CD4-positive, alpha-beta T cell treated with Interleukin-12 subunit alpha and Interleukin-12 subunit beta, for 1 hour (primary cell): ENCODE measurements at regions not wholly inside any gene's neighbourhood (a gene's known extent, or its start where the extent isn't known, plus 50 kb on each side); places are given as distances from the start of the nearest gene placed in this dataset.

Source experiments
- DNase-seq: peaks from one replicate; pipeline ENCODE4 v3.0.0-alpha.2; 2020

DNA sequence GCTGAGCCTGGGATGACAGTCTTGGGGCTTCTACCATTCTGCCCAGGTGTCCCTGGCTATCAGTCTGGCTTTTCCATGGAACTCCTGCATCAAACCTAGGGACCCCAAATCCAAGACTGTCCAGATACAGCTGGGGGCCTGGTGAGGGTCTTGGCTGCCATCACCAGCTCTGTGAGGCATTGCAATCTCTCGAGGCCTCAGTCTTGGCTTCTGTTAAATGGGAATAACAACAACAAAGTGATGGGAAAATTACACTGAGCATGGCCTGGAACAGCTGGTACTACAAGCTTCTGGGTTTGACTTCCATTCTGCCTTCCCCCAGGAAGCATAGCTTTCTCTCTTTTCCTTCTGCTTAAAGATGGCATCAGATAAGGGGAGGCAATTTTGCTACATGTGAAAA is 50.0 kb upstream of the LCTL start:
- no peak for DNase-seq

DNA sequence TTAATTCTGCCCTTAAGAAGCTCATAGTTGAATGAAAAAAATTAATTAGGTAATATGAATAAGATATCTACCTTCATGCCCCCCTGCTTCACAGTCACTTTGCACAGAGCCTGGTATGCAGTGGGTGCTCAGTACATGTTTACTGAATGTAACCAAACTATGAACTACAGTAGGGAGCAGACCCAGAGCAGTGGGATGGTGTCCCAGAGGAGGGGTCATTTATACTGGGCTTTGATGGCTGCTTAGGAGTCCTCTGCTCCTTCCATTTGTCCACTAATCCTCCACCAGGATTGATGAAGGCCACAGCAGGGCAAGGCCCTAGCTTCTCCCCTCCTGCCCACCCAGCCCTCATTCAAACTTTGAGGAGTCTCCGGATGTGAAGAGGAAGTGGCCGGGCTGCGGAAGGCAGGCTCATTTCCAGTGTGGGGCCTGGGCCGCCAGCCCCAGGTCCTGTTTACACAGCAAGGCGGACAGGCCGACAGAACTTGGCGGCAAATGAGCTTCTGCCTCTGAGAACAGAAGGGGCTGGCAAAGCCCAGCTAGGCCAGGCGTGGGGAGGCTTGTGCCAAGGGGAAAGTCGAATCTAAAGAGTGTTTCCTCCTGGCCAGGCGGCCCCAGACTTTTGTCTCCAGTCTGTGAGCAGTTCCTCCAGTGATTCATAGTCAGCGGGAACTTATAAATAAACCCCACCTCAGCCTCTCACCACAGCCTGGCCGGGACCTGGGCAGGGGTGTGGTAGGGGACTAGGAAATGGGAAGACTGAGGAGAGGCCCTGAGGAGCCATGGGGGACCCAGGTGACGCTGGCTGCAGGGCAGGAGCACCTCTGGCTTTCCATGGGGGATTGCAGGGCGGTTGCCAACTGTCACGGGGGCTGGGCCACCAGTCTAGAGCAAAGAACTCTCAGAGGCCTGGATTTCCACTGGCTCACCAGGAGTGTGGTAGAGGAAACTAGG is 51.6 kb upstream of the LCTL start:
- no peak for DNase-seq

- peak; percentile 14 for DNase-seq
These were observed 53.5 kb upstream of the LCTL start for GRCh38 chr15:66619152-66619903.

GRCh38 chr15:66620341-66620740 is 54.5 kb upstream of the LCTL start:
- no peak for DNase-seq

DNA sequence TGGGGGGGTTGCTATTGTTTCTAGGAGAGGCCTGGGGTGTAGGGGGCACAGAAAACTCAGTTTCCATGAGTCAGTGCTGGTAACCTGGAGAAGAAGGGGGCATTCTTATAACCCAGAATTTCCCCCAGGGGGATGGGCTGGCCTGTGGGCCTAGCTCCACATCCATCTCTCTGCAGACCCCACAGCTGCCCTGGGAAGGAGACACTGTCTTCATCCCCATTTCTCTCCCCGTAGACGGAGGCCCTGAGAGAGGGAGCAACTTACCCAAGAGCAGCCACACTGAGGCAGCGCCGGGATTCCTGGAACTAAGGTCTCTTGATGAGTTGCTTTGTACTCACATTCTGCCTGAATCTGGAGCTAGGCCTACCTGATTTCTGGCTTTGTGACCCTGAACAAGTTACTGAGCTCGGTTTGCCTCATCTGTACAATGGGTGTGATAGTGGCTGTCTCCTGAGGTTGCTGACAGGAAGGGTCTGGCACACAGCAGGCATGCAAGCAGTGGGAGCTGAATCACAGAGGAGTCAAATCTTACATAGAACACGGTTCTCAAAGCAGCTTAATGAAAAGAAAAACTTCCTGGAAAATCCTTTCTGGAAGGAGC is 55.0 kb upstream of the LCTL start:
- DNase-seq, result no peak

DNA sequence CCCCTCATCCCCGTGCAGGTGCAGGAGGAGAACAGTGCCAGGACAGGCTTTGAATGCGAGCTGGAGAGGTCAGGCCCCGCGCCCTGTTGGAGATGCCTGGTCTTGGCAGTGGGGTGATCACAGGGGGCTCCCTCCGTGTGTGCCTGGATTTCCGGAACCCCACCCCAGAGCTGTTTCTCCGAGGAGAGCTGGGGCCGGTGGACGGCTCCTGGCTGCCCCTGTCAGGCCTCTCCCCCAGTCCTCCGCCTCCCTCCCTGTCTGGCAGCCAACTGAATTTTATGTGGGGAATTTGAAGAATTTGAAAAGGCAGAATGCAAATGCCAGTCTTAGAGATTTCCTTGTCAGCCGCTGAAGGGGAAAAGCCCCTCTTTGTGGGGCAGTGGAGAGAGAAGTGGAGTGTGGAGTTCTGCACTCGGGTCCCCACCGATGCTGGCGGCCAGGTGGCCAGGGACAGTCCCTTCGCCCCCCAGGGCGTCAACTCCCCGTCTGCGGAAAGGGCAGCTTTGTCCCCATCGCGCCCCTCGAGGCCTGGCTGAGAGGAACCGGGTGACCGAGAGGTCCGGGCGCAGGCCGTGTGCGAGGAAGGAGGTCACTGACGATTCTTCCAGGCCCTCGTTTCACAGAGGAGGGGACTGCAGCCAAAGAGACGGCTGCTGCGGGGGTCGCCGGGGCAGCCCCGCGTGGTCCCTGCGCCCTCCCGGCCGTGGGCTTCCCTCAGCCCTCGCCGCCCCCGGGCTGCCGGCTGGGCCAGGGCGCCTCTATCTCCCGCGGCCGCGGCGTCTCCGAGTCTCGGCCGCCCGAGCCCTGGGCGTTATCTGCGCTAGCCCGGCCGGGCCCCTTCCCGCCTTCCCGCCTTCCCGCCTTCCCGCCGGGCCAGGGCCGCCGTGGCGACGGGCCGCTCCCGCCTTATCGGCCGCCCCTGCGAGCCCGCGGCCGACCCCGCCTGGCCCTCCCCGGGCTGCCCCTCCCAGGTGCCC is 56.0 kb upstream of the LCTL start:
- no peak for DNase-seq

GRCh38 chr15:66622591-66623022 is 56.8 kb upstream of the LCTL start:
- DNase-seq, result no peak

GRCh38 chr15:66623801-66624453 is 58.1 kb upstream of the LCTL start:
- no peak for DNase-seq

- no peak for DNase-seq
These were observed 59.7 kb upstream of the LCTL start for GRCh38 chr15:66625531-66625930.

GRCh38 chr15:66625974-66626373 is 60.2 kb upstream of the LCTL start:
- no peak for DNase-seq

DNA sequence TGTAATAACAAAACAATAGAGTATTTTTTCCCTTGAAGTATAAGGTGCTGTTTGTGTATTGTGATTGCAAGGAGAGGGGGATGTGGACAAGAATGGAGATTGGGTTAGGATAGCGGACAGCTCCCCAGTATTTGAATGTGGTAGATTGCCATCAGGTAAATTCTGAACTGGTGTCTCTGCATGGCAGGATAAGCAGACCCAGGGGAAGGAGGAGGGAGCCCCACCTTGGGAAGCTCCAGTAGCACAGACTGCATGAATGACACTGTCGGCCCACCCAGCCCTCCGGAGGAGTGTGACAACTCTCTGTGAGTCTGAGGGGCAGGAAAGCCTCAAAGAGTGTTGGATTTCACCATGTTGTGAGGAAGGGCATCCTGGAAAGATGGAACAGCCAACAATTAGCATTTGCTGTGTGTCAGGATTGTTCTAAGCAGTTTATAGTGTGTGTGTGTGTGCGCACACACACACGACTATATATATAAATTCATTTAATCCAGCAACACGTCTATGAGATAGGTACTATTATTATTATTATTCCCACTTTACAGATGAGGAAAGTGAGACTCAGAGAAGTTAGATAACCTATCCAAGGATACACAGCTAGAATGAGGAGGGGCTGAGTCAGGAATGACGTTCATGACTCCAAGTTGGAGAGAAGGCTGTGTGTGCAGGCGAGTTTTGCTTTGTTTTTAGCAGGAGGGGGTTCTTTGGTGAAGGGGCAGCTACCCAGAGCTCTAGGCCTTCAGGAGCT is 63.4 kb upstream of the LCTL start:
- no peak for DNase-seq

DNA sequence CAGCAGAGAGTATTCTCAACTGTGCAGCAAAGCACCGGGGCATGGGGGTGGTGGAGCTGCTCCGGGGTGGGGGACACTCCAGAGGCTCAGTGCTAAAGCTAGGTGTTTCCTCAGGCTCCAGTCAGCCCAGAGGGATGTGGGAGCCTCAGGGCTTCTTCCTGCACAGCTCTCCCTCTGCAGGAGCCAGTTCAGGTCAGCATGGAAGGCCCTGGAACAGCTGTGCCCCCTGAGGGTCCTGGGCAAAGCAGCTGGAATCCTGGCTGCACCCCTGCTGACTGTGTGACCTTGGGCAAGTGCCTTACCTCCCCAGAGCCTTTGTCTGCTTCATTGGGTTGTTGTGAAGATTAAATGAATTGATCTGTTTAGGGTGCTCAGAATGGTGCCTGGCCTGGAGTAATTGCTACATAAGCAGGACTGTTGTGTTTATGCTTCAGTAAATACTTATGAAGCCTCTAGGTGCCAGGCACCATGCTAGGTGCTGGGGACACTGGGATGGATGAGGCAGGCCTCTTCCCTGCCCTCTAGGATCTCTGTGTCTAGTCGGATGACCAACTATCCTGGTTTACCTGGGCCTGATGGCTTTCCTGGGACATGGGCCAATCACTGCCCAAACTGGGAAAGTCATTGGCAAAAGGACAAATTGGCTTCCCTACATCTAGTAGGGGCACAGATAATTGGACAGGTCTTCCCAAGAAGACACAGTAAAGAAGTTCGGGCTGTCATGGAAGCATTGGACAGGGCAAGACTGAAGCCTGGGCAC is 64.2 kb upstream of the LCTL start:
- no peak for DNase-seq

- DNase-seq, result no peak
These were observed 65.1 kb upstream of the LCTL start for GRCh38 chr15:66630801-66631351.

DNA sequence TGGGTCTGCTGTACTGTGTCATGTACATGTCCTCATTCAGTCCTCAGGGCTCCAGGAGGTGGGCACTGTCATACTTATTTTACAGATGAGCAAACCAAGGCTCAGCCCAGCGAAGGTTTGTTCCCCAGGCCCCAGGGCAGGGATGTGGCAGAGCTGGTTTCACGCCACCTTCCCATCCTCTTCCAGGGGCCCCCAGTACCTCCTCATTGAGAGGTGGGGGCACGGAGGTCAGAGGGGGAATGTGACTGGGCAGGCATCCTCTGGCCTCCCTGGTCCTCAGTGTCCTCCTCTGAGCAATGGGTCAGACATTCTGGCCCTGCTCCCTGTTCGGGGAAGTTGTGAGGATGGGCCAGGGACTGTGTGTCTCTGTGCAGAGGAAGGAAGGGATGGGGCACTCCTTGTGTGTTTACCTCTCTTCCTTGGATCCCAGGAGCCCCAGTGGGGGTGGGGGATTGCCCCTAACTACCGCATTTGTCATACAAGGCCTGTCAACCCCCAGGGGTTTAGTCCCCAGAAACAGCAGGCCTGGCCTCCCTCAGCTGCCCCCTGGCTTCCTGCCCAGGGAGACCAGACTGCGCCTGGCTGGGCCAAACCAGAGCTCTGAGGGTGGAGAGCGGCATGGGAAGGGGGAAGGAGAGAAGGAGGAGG is 65.9 kb upstream of the LCTL start:
- no peak for DNase-seq

- no peak for DNase-seq
These were observed 67.5 kb upstream of the LCTL start for GRCh38 chr15:66633041-66633937.

GRCh38 chr15:66633938-66634250 is 68.1 kb upstream of the LCTL start:
- no peak for DNase-seq

DNA sequence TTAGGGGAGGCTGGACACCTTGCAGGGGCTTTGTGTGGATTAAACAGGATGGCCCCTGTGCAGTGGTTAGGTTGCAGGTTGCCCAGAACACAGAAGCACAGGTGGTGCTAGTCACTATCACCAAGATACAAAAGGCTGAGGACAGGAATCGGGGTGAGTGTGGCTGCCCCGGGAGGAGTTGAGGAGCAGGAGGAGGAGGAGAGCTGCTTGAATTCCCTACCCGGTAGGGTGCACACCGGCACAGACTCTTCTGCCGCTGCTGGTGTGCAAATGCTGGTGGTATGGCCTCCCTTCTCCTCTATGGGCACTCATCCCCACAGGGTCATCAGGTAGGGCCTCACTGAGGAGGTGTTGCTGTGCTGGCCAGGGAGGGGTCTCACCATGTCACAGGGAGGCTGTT is 67.5 kb upstream of the SMAD6 start:
- no peak for DNase-seq

DNA sequence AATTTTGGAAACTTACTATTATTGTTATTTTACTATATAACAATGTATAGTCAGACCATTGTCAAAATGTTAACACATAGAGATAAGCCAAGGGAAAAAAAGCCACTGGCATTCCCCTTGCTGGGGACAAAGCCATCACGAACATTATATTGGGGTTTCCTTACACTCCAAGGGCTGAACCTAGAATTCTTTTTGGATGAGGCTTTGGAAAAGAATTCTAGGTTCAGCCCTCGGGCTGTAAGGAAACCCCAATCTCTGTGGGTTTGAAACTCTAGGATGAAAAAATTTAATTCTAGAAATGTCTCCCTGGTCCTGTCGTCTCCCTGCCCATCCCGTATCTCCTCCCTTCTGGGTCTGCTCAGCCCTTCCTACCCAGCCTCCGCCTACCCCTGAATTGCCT is 67.0 kb upstream of the SMAD6 start:
- DNase-seq, result no peak

DNA sequence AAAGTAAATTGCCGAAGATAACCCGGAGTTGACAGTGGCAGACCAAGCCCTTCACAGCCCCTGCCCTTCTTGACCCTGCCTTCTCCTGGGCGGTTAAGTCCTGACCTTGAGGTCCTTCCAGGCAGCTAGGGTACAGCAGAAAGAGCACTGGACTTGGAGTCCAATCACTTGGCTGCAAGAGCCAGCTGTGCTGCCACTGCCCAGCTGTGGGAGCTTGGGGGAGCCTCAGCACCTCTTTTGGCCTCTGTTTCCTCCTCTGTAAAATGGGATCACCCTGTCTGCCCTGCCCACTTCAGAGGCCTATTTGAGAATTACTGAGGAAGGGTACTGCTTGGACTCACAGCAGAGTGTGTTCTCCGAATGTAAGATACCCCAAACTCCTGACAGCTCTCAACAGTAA is 66.2 kb upstream of the SMAD6 start:
- no peak for DNase-seq
